ENCODE measurements at regions not wholly inside any gene's neighbourhood (a gene's known extent, or its start where the extent isn't known, plus 50 kb on each side); places are given as distances from the start of the nearest gene placed in this dataset.

GRCh38 chr10:36494371-36494770 lies 631.0 kb upstream of the ANKRD30A start:
- TF ChIP-seq, protein P1, sequence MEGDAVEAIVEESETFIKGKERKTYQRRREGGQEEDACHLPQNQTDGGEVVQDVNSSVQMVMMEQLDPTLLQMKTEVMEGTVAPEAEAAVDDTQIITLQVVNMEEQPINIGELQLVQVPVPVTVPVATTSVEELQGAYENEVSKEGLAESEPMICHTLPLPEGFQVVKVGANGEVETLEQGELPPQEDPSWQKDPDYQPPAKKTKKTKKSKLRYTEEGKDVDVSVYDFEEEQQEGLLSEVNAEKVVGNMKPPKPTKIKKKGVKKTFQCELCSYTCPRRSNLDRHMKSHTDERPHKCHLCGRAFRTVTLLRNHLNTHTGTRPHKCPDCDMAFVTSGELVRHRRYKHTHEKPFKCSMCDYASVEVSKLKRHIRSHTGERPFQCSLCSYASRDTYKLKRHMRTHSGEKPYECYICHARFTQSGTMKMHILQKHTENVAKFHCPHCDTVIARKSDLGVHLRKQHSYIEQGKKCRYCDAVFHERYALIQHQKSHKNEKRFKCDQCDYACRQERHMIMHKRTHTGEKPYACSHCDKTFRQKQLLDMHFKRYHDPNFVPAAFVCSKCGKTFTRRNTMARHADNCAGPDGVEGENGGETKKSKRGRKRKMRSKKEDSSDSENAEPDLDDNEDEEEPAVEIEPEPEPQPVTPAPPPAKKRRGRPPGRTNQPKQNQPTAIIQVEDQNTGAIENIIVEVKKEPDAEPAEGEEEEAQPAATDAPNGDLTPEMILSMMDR (IDR thresholded peaks at IDR 0.05; ENCODE audit: low read depth, low read length): no peak
- Histone ChIP-seq H3K27me3 (ENCODE audit: insufficient read depth, low read depth, severe bottlenecking) (no peaks in the 10 kb centered on the region), H3K9me3 (ENCODE audit: severe bottlenecking) (no peaks in the 10 kb centered on the region), H3K4me3 (ENCODE audit: low read depth, low read length) (no peak overlapping the region), H3K36me3 (no peaks in the 10 kb centered on the region), H3K27ac (no peak overlapping the region)
- DNase-seq: no peak

DNA sequence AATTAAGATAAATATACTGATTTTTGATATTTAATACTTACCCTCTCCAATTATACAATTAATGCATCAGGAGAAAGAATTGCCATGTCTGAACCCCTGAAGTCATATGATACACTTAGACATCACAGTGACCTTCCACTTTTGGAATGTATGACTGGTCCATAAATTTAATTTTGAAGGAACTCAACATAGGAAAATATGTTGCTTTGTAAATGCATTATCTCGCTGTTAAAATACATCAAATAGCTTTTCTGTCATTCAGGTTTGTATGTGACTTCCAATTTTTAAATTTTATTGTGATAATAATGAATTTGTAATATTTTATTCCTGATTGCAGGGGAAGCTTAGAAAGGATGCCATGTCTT lies 631.9 kb upstream of the ANKRD30A start:
- H3K4me3 ChIP-seq (ENCODE audit: low read depth, low read length): no peak overlapping the region
- no peaks in the 10 kb centered on the region for H3K27me3 ChIP-seq (ENCODE audit: insufficient read depth, low read depth, severe bottlenecking)
- TF ChIP-seq, protein P1 (IDR thresholded peaks at IDR 0.05; ENCODE audit: low read depth, low read length): no peak
- no peaks in the 10 kb centered on the region for H3K9me3 ChIP-seq (ENCODE audit: severe bottlenecking)
- DNase-seq: no peak
- H3K36me3 ChIP-seq: no peaks in the 10 kb centered on the region
- H3K27ac ChIP-seq: no peak overlapping the region

DNA sequence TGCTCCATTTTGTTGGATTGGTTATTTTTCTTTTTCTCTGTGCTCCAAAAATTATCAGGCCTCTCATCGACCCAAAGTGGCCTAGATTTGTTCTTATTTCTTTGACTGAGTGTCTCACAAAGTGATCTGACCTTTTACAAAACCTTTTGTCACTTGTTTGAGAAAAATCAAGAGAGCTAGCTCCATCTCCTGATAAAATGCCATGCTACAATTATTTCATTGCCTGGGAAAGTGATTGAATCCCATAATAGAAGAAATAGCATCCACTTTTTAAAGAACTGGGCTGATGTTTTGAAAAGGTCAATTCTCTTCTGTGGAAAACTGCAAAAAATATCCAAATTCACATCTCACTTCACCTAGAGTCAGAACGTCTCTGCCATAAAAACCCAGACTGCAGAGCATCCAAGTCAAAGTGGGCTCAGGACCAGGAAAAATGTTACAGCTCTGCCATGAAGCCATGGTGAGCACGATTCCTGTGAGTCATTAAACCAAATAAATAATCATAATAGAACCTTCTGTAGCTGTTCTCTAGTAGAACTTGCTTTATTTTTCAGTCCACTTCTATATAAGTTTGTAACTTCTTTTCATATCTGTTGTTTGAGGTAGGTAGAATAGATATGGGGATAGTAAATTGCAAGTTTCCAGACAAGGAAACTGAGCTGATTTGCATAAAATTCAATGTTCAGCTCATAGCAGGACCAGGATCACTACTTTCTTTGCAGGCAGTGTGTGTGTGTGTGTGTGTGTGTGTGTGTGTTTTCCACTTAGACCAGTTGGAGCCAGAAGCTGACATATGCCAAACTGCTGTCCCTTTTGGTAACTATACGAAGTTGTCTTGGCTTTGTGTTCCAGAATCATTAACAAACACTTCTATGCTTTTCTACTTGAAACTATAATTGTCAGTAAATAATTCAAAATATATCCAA lies 632.5 kb upstream of the ANKRD30A start:
- Histone ChIP-seq H3K27ac (no peak overlapping the region), H3K9me3 (ENCODE audit: severe bottlenecking) (no peaks in the 10 kb centered on the region), H3K27me3 (ENCODE audit: insufficient read depth, low read depth, severe bottlenecking) (no peaks in the 10 kb centered on the region), H3K4me3 (ENCODE audit: low read depth, low read length) (no peak overlapping the region), H3K36me3 (no peaks in the 10 kb centered on the region)
- DNase-seq: no peak
- TF ChIP-seq, protein P1 (IDR thresholded peaks at IDR 0.05; ENCODE audit: low read depth, low read length): no peak

DNA sequence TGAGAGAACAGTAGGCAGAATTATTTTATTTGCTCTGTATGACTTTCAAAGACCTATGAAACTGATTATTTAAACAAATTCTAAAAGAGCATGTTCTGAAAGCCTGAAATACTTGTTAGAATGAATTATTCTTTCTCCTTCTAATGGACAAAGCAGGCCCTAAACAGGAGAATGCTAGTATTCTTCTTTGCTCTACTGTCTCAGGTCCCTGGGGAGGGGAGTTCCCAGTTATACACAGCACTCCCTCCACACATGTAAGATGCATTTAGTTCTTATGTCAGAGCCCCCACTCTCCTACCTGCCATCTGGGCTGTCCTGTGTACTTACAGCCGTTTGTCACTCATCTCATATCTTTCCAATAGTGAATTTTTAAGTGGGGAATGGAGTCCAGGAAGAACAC lies 633.5 kb upstream of the ANKRD30A start:
- TF ChIP-seq, protein P1 (IDR thresholded peaks at IDR 0.05; ENCODE audit: low read depth, low read length): no peak
- Histone ChIP-seq H3K27ac (no peak overlapping the region), H3K4me3 (ENCODE audit: low read depth, low read length) (no peak overlapping the region), H3K36me3 (no peaks in the 10 kb centered on the region), H3K27me3 (ENCODE audit: insufficient read depth, low read depth, severe bottlenecking) (no peaks in the 10 kb centered on the region), H3K9me3 (ENCODE audit: severe bottlenecking) (no peaks in the 10 kb centered on the region)
- DNase-seq: no peak

DNA sequence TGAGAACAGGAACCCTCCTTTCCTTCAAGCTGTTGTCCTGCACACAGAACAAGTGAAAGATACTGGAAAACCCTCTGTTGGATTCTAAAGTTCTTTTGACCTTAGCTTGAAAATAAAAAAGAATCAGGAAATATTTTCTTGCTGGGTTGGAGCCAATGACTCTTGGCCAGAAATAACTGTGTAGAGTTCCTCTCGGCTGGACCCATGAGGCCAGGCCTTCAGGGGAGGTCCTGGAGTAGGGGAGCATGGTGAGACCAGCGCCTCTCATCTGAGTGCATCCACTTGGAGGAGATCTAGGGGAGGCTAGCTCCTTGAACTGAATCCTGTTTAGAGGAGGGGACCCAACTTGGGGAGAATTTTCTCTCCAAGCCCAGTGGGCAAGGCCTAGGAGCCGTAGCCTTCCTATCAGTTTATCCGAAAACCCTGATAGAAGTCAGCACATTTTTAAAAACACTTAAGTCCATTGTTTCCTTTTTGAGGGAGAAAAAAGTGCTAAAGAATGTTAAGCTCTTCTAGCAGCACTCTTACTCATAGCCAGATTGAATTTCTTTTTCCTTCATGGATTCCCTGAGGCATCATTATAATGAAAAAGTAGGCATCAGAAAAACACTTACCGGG lies 635.7 kb upstream of the ANKRD30A start:
- TF ChIP-seq, protein P1 (IDR thresholded peaks at IDR 0.05; ENCODE audit: low read depth, low read length): no peak
- H3K4me3 ChIP-seq (ENCODE audit: low read depth, low read length): no peak overlapping the region
- H3K27ac ChIP-seq: no peak overlapping the region
- H3K9me3 ChIP-seq (ENCODE audit: severe bottlenecking): no peaks in the 10 kb centered on the region
- no peaks in the 10 kb centered on the region for H3K36me3 ChIP-seq
- no peak for DNase-seq
- H3K27me3 ChIP-seq (ENCODE audit: insufficient read depth, low read depth, severe bottlenecking): no peaks in the 10 kb centered on the region
